DMS79 (cell line): ENCODE measurements at regions not wholly inside any gene's neighbourhood (a gene's known extent, or its start where the extent isn't known, plus 50 kb on each side); places are given as distances from the start of the nearest gene placed in this dataset.

ENCODE experiments used
- DNase-seq: peaks from one replicate; lab custom pipeline; 2025; lab: John Stamatoyannopoulos, UW

DNA sequence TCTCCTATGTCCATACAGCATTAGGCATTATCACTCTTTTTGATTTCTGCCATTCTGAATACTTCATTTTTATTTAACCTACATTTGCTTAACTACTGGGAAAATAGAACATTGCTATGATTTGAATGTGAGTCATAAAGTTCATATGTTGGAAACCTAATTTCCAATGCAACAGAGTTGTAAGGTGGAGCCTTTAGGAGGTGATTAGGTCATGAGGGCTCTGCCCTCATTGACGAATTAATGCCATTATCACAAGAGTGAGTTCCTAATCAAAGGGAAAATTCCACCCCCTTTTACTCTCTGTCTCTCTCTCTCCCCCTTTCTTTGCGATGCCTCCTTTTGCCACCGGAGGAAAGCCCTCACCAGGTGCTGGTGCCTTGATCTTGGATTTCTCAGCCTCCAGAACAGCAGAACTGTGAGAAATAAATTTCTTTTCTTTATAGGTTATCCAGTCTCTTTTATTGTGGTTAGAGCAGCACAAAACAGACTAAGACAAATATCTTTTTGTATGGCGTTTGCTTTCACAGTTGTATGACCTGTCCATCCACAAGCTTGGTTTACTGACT, 180.1 kb upstream of the ARID2 start:
- no peak for DNase-seq

DNA sequence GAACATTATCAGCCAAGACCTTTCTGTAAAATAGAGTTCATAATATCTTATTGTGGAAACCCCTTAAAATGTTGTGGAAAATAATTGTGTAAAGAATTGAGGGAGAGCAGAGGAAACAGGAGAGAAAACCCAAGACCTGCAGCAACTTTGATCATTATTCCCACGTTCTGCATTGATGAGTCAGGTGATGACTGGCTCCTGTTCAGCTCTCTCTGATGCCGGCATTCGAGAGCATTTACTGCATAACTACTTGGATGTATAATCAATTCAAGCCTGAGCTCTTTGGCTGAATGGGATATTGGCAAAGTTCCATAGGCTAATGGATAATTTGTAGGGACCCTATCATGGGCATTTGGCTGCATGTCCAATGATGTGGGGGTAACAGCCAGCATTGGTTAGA, 176.3 kb upstream of the ARID2 start:
- peak; percentile 71 for DNase-seq

DNA sequence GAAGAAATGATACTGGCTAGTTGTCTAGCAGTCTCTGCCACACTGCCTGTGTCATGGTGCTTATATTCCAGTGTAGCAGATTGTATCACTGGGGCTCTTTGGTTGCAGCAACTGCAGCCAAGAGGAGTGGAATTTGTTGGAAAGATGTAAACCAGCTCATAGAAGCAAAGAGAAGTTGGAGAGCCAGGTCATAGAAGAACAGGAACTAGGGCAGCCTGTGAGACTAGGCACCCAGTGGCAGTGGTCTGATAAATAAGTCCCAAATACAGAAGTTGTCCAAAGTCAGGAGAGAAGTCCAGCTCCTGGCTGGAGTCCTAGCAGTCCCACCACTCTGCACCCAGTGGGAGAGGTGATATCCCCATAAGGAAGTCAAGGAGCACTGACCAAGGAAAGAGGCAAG, 172.5 kb upstream of the ARID2 start:
- DNase-seq = no peak

DNA sequence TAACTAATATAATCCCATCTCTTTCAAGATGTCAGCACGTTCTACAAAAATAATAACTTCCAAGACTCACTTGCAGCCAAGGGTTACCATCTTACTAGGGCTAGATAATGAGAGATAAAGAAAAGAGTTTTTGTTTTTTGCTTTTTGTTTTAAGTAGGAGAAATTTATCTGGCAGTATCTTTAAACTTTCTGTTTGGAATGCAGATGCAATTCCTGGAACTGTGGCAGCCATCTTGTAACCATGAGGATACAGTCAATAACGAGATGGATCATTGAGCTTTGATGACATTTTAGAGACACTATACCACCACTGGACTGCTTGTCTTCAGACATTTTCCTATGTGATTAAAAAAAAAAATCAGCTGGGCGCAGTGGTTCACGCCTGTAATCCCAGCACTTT, 171.2 kb upstream of the ARID2 start:
- no peak for DNase-seq

DNA sequence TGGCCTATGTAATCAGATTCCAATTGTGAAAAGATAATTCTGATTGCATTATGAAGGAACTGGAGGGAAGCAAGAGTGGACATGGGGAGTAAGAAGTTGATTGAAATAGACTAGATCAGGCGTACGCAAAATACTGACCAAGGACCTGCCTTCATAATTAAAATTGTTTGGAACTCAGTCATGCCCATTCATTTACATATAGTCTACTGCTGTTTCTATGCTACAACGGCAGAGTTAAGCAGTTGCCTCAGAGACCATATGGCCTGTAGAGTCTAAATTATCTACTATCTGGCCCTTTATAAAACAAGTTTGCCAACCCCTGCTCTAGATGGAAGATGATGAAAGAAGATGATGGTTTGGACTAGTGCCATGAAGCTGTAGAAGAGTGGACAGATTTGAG, 170.0 kb upstream of the ARID2 start:
- no peak for DNase-seq

DNA sequence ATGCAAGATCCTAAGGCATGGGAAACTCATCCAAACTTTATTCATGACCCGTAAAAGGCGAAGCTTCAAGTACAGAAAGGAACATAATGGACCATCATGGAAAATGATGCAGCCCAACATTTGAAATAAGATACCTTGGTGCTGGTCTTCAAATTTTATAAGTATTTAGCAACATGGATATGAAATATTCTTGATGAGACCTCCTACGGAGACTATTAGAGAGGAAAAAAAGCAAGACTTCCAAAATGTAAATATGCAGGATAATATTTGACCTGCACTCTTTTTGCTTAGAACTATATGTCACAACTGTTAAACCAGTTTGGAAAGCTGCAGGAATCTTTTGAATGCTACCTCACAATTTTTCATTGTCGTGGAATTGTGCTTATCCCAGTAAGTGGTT, 168.8 kb upstream of the ARID2 start:
- DNase-seq = peak; percentile 4

DNA sequence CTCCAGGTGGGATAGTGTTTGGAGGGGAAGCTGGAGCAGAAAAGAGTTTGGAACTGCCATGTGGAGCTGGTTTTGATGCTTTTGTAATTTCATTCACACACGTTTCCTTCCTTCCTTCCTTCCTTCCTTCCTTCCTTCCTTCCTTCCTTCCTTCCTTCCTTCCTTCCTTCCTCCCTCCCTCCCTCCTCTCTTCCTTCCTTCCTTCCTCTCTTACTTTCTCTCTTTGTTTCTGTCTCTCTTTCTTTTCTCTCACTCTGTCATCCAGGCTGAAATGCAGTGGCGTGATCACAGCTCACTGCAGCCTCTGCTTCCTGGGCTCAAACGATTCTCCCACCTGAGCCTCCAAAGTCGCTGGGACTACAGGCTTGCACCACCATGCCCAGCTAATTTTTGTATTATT, 168.0 kb upstream of the ARID2 start:
- no peak for DNase-seq

DNA sequence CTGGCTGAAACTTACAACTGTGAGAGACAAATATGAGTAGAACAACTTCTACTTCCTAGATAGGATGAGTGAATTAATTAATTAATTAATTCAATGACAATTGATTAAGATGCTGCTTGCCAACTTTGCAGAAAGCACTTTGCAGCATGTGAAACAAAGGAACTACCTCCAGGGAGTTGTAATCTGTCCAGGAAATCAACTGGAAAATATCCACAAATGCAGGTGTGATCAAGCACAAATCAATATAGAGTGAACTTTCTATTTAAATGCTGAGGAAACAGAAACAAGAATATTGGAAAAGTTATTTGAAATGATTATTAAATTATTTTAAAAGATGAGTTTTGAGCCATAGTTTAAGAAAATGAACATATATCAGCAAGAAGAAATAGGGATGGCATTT, 163.9 kb upstream of the ARID2 start:
- DNase-seq = no peak

DNA sequence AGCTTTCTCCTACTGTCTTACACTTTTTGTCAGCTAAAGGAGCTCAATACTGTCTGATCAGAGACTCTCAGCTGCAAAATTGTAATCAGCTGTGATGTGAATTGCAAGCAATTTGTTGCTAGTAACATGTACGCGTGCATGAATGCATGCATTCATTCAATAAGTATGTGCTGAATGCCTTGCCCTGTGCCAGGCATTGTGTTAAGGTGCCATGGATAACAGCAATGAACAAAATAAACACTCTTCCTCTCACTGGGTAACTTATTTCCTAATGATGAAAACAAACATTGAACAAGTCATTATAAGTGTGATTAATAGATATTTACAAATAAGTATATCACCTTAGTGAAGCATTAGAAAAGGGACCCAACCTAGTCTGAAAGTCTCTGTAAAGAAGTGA, 163.2 kb upstream of the ARID2 start:
- DNase-seq = no peak

DNA sequence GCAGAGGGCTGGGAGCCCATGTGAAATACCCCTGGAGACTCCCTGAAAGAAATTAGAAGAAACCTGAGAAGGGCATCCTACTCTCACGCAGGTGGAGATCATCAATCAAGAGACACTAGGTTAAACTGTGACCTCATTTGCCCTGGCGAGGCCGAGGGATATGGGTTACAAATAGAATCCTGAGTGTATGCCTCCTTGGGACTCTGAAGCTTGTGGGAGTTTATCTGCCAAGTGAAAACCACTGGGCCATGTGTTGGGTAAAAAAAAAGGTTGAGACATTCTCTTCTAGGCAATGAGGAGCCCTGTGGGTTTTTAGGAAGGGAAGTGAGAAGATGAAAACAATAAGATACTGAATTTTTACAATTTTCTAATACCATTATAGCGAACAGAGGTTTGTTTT, 160.7 kb upstream of the ARID2 start:
- DNase-seq = no peak

DNA sequence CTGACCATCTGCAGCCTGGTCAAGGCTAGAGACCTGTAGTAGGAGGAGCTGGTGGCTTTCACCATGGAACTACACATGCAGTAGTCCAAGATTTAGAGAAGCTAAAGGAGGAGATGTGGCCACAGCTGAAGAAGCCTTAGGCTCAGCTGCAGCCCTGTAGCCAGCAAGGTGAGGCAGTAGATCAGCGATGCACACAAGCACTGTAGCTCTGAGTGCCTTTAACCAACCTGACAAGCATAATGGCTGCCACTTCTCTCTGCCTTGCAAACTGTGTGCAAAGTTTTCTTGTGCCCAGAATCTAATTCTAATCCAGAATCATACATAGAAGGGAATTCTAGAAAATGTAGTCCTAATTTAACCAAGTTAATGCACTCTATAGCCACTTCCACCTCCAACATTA, 159.0 kb upstream of the ARID2 start:
- no peak for DNase-seq

DNA sequence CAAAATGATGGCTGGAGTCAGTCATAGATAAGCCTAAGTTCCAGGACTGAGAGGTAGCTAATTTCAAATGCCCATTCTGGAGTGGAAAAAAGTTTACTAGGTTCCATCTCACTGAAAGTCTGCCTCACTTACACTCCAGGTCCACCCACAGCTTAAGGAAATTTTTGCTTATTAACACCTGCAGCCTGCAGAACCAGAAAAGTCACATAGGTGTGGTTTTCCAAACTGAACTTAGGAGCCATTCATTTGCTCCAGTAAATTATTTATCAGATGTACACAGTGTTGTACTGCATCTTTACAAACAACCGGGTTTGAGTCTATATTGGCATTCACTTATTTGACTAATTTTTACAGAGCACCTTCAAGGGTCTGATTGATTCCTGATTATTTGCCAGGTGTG, 157.4 kb upstream of the ARID2 start:
- DNase-seq = no peak

DNA sequence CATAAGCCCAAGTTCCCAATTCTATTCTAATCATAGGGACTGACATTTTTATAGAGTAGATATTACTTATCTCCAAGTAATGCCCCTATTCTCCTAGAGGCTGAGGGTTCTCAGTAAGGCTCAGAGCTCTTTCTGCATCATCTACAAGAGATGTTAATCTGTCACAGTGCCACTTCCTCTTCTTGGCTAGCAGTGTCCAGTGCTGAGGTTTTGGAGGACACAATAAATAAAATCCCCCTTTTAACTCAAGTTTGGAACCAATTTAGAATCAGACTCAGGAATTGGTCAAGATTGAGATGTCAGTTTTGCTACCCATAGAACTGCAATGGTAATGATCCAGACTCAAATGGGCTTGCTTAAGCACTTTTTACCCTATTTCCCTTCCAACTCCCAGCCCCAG, 154.1 kb upstream of the ARID2 start:
- DNase-seq = no peak

DNA sequence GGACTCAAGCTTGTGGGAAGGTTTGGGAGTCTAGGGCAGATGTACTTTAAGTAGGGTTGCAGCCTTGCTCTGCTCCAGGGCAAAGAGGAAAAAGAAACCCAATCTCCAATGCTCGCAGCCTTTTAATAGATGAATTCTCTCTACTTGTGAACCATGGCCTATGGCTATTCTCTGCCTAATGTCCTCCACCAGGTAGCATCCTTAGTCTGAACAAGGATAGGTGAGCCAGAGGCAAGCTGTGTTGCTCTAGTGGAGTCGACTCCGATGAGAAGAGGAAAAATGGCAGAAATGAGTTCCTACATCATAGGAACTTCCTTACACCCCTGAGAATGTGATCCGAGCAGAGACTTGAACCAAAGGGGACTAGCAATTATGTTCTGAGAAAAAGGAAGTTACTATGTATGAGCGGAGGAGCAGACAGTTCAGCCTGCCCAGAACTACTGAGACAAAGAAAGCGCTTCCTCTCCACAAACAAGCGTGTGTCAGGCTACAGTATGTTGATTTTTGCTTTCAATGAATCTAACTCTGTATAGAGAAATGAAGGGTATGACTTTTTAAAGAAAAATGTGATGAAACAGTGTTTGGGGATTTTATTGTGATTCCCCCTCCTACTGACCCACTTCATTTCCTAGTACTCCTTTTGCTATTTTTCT, 153.6 kb upstream of the ARID2 start:
- no peak for DNase-seq

DNA sequence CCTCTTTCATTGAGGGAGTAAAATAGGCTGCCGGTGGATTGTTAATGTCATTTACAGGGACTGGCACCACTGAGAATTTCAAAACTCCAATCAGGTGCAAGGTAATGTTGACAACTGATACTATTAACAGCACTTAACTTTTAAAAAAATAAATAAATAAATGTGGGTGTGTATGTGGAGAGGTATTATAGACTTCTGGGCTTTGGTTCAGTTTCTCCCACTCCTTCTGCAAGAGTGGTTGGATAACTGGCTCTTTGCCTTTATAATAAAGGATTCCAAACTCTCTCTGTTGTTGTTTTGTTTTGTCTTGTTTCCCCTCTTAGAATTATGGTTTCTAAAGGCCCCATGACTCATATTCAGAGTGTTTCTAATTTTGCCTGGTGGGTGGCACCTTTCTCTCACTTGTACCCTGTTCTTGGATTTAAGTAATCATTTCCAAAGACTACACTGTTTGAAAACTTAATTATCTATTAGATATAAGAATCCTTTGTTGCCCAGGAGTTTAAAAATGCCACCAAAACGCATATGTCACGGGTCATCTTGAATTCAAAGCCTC, 151.6 kb upstream of the ARID2 start:
- peak; percentile 74 for DNase-seq

DNA sequence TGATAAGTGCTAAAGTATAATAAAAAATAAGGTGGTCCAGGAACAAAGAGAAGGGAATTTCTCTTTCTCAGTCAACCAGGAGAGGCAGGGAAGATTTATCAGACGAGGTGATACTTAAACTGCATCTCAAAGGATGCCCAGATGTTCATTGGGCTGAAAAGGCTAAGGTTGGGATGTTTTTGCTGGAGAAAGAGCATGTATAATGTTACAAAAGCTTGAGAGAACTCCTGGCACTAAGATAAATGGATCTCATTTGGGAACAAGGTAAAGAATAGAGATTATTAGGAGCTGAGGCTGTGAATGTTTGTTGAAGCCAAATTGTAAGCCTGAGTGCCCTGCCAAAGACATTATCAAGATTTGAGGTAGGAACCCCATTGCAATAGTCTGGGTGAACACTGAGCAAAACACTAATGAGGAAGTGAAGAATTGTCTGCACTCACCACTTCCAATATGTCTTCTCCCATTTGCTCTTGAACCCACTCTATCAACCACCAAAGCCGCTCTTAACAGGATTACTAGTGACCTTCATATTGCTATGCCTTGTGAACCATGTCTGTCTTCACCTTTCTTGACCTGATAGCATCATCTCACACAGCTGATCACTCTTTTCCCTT, 149.0 kb upstream of the ARID2 start:
- no peak for DNase-seq

DNA sequence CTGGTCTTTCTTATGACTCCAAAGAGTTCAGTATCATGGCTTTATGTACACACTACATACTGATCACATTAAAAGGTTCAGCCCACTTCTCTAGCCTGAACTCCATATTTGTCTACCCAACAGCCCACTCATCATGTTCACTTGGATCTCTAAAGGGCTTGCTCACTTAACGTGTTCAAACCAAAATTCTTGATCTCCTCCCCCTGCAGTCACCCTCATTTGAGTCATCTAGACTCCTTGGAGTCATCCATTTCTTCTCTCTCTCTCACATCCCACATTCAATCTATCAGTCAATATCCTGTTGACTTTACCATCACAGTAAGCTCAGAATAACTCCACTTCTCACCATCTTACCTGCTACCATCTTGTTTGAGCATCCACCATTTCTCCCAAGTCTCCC, 148.4 kb upstream of the ARID2 start:
- DNase-seq = no peak

DNA sequence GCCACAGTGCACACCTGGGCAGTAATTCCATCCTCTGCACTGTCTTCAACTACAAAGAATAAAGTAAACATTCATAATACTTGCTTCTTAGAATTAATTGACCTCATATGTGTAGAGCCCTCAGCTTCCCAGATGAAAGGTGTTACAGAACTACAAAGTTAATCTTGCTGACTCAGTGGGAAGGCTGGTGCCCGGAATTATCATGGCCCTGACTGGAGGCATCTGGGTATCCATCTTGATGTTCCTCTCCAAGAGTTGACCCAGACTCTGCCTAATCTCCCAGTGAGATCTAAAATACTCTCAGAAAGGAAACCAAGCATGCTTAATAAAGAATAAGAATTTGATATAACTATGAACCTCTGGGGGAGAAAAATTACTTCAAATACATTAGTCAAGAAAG, 147.0 kb upstream of the ARID2 start:
- DNase-seq = peak; percentile 65

DNA sequence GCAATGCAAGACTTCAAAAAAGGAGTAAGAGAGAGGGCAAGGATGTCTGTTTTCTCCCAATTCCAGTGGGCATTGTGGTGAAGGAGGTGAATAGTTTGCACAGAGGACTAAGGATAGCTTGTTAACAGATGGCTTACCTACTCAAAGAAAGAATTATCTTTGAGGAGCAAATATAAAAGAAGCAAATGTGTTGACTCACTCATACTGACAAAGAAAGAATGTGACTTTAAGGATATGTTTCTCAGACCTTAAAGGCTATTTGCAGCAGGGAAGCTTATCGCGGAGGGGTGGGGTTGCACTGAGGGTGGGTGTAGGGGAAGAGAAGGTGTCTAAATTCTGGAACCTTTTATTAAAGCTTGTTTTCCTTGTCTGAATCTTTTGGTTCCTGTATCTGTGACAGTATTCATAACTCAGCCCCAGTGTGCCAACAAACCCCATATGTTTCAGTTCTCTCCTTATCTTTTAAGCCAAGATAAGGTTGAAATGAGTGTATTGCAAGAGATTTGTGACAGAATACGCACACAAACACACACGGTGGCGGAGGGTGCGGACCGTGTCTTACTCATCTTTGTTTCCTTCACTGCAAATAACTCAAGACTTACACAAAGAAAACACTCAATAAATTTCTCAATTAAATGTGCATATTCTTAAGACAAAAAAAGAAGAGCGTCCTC, 146.4 kb upstream of the ARID2 start:
- no peak for DNase-seq

DNA sequence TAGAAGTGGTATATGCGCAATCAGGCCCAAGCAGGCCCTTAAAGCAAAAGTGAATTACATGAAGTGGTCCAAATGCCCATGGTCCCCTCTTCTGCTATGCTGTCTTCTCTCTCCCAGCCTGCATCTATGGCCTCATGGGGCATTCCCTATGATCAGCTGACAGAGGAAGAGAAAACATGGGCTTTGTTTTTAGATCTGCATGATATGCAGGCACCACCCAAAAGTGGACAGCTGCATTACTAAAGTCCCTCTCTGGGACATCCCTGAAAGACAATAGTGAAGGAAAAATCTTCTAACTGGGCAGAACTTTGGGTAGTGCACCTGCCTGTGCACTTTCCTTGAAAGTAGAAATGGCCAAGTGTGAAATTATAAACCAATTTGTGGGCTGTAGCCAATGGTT, 145.2 kb upstream of the ARID2 start:
- no peak for DNase-seq

DNA sequence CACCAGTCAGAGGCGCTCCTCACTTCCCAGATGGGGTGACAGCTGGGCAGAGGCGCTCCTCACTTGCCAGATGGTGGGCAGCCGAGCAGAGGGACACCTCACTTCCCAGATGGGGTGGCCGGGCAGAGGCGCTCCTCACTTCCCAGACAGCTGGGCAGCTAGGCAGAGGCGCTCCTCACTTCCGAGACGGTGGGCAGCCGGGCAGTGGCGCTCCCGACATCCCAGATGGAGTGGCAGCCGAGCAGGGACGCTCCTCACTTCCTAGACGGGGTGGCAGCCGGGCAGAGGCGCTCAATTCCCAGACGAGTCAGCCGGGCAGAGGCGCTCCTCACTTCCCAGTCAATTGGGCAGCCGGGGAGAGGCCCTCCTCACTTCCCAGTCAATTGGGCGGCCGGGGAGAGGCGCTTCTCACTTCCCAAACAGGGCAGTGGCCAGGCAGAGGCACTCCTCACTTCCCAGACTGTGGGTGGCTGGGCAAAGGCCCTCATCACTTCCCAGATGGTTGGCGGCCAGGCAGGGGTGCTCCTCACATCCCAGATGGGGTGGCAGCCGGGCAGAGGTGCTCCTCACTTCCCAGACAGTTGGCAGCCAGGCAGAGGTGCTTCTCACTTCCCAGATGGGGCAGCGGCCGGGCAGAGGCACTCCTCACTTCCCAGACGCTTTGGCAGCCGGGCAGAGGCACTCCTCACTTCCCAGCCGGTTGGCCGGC, 143.8 kb upstream of the ARID2 start:
- DNase-seq = no peak

DNA sequence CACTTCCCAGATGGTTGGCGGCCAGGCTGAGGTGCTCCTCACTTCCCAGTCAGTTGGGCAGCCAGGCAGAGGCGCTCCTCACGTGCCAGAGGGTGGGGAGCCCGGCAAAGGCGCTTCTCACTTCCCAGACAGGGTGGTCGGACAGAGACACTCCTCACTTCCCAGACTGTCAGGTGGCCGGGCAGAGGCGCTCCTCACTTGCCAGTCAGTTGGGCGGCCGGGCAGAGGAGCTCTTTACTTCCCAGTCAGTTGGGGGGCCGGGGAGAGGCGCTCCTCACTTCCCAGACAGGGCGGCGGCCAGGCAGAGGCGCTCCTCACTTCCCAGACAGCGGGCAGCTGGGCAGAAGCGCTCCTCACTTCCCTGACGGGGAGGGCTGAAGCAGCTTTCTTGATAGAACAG, 143.0 kb upstream of the ARID2 start:
- no peak for DNase-seq

DNA sequence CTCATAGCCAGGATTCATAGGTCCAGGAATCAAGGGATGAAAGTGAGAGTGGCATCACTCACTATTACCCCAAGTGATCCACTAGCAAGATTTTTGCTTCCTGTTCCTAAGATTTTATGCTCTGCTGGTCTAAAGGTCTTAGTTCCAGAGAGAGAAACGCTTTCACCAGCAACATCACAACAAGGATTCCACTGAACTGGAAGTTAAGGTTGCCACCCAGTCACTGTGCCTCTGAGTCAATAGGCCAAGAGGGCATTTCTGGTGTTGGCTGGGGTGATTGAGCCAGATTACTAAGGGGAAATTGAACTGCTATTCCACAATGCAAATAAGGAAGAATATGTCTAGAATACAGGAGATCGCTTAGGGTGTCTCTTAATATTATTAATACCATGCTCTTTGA, 142.5 kb upstream of the ARID2 start:
- no peak for DNase-seq
